Fibroblast of skin of right quadriceps (primary cell): ENCODE measurements at regions not wholly inside any gene's neighbourhood (a gene's known extent, or its start where the extent isn't known, plus 50 kb on each side); places are given as distances from the start of the nearest gene placed in this dataset.
A peak's percentile ranks its signal among the peaks of the same experiment; 100 is the strongest.

ENCODE experiments used
- DNase-seq: peaks from one replicate; pipeline ENCODE4 v3.0.0-alpha.2; 2013

- DNase-seq = peak; percentile 44
Measured at GRCh38 chr5:164051745-164052144, 546.3 kb downstream of the MAT2B start.

- DNase-seq = peak; percentile 26
Measured at GRCh38 chr5:164052536-164053093, 547.2 kb downstream of the MAT2B start.

DNA sequence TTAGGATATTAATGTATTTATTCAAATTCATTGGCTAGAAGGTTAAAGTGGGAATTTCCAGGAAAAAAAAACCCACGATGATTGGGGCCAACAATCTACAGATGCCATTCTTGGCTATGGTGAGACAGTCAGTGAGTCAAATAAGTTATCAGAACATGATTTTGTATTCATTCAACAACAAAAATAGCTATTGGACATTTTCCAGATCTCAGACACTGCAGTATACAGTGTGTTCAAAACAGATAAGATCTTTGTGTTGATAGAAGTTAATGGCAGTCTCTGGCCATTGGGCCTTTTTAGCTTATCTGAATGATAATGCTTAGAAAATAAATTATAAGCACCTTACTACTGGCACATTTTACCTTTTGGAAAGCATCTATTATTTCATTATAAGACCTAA lies 547.7 kb downstream of the MAT2B start:
- no peak for DNase-seq

DNA sequence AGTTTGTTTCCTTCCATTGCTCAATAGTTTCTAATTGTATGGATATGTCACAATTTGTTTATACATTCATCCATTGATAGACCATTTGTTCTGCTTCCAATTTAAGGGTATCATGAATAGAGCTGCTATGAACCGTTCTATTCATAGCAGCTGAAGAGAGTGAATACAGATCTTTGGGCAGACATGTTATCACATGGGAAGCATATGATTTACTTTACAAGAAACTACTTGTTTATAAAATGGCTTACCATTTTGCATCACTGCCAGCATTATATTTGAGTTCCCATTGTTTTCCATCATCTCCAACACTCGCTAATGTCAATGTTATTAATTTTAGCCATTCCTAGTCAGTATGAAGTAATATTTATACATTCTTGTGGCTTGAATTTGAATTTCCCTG lies 549.0 kb downstream of the MAT2B start:
- no peak for DNase-seq

DNA sequence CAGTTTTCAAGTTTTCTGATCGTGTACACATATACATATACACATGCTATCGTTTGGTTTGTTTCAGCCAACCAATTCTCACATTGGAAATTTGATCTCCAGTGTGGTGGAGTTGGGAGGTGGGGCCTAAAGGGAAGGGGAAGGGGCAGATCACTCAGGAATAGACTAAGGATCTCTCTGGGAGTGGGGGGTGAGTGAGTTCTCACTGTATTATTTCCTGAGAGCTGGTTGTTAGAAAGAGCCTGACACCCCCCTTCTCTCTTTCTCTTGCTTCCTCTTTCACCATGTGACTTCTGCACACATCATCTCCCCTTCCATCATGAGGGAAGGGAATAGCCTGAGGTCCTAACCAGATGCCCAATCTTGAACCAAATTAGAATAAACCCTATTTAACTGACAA lies 551.7 kb downstream of the MAT2B start:
- DNase-seq = no peak

GRCh38 chr5:164058621-164059020 lies 553.2 kb downstream of the MAT2B start:
- peak; percentile 57 for DNase-seq

DNA sequence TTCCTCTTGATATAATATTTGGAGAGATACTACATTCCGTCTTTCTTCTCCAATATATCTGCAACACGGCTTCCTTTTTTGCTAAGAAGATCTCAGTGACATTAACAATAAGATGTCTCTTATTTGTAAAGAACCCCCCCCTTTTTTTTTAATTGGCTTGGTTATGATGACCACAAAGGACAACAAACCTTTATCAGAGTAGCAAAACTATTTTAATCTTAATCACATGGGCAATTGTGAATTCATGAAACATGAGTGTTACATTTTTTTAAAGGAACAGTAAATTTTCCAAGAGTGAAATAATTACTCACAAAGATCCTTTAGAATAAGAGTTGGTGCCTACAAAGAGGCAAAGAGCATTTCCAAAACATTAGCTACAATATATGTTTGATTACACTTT lies 554.1 kb downstream of the MAT2B start:
- DNase-seq = peak; percentile 6

- no peak for DNase-seq
Measured at GRCh38 chr5:164060786-164061355, 555.5 kb downstream of the MAT2B start.

DNA sequence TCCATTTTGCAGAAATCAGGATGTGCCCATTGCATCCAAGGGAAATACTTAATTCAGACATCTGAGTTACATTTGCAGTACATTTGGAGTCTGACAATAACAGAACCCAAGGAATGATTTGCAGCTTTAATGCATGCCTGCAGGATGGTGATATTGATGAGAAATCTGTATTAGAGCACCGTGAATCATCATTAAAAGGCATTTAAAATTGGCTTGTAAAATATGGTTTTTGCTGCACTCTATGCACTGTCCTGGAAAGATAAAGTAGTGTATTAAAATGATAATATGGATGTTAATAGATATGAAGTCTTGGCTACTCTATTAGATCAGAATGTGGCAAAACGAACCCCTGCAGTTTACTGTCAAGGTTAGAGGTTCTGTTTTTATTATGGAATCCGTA lies 556.9 kb downstream of the MAT2B start:
- no peak for DNase-seq

GRCh38 chr5:164065266-164065665 lies 559.8 kb downstream of the MAT2B start:
- no peak for DNase-seq

- no peak for DNase-seq
Measured at GRCh38 chr5:164071671-164072070, 566.3 kb downstream of the MAT2B start.

DNA sequence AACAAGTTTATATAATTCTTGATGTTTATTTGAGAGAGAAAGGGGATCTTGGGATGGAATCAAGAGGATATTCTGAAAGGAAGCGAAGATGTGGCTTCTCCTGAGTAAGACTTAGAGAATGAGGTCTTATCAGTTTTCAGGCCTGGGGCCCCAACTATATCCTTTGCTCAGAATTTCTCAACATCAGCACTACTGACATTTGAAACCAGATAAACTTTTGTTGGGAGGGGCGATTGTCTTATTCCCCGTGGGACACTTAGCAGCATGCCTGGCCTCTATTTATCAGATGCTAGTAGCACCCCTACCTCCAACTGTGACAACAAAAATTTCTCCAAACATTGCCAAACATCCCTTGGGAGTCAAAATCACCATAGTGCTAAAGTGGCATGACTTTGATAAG lies 567.7 kb downstream of the MAT2B start:
- no peak for DNase-seq

- DNase-seq = no peak
Measured at GRCh38 chr5:164076556-164076955, 571.1 kb downstream of the MAT2B start.

GRCh38 chr5:164090358-164090757 lies 584.9 kb downstream of the MAT2B start:
- no peak for DNase-seq

GRCh38 chr5:164091836-164092235 lies 586.4 kb downstream of the MAT2B start:
- DNase-seq = no peak

- DNase-seq = no peak
Measured at GRCh38 chr5:164094291-164094690, 588.9 kb downstream of the MAT2B start.

DNA sequence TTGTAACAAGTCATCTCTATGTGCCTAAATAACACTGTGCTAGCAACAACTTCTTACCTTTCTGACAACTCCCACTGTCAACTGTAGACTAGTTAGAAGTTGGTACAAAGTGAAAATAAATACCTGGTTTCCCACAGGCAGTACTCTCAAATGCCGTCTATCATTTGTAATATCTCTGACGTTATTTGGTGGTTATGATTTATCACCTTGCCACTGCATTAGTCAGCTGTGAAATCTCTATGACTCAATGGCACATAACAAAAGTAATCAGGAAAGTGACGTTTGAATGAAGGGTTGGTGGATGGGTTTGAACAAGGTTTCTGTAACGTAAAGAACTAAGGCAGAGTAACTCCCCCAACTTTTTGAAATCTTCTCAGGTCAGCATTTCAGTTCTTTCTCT lies 592.3 kb downstream of the MAT2B start:
- DNase-seq = peak; percentile 29

DNA sequence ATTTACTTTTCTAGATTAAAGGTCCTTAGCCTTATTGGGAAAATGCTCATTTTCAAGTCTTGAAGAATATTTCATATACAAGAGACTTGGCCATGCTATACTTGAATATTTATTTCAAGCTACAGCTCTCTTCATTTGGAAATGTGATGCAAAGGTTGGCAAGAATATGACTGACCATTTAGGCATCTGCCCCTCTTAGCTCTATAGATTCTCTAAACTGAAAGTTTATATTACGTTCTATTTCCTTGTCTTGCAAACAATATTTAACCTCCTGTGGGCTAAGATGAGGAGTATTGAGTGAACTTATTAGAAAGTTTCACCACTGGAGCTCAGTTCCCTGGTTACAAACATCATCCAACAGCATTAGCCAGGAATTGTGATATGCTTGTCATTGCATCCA lies 593.1 kb downstream of the MAT2B start:
- peak; percentile 16 for DNase-seq

DNA sequence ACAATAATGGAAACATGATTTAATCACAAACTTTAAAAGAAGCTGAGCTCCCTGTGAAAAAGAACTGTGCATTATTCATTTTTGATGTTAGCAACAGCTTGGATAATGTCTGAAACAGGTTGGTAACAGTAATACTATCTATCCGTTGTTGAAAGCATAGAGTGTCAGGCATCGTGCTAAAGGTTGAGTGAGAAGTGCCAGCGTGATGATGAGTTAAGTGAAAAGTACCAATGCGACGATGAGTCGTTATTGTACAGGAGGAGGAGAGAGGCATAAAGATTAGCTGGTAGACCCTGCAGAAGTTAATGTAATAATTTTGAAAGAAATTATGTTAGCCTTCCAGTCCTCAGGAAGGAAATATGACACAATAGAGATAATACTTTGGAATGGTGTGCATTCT lies 593.6 kb downstream of the MAT2B start:
- DNase-seq = no peak

- DNase-seq = no peak
Measured at GRCh38 chr5:164115420-164115819, 610.0 kb downstream of the MAT2B start.

DNA sequence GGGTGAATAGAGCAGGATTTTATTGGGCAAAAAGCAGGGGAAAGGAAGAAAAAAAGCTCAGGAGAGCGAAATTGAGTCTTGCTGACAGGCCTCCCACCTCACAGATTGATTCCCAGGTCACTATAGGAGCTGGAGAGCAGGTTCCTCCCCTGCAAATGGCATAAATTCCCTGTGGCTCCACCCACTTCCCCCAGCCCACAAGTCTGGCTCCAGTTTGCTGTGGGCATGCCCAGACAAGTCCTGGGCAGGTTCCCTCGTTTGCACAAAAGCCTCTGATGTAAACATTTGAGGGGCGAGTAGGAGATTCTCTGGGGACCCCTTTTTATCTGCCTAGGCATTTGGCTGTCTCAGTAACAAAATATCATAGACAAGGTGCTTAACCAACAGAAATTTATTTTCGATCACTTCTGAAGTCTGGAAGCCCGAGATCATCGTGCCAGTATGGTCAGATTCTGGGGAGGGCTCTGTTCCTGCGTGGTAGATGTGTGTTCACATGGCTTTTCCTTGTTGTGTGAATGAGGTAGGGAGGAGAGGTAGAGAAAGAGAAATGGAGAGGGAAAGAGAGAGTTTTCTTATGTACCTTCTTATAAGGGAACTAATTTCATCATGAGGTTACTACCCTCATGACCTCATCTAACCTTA lies 614.5 kb downstream of the MAT2B start:
- peak; percentile 19 for DNase-seq

- no peak for DNase-seq
Measured at GRCh38 chr5:164127527-164127926, 622.1 kb downstream of the MAT2B start.

GRCh38 chr5:164132358-164132757 lies 626.9 kb downstream of the MAT2B start:
- no peak for DNase-seq

DNA sequence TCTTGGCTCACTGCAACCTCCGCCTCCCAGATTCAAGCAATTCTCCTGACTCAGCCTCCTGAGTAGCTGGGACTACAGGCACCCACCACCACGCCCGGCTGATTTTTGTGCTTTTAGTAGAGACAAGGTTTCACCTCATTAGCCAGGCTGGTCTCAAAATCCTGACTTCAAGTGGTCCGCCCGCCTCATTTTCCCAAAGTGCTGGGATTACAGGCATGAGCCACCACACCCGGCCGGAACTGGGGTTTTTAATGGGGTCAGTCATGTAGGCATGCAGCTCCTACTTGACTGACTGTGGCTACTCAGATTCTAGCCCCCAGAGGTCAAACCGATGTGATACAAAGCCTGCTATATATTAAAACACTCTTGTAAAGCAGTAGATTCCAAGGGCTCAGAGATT lies 631.7 kb downstream of the MAT2B start:
- no peak for DNase-seq

- no peak for DNase-seq
Measured at GRCh38 chr5:164139423-164139822, 634.0 kb downstream of the MAT2B start.
